Esophagus muscularis mucosa (tissue), 3 donors: ENCODE measurements at regions not wholly inside any gene's neighbourhood (a gene's known extent, or its start where the extent isn't known, plus 50 kb on each side); places are given as distances from the start of the nearest gene placed in this dataset.

Source experiments
- EP300 ChIP-seq: sonication (generic); formaldehyde crosslinking; IDR thresholded peaks from one replicate; pipeline ENCODE4 v1.6.1; 2017; ENCODE audit warnings: antibody characterized with exemption
- TF ChIP-seq, protein P1 (sequence below), 3 experiments: fragments of 200-600 bp in 2 of 3; fragments of 450-650 bp in 1 of 3; sonication (generic) in 2 of 3; IDR thresholded peaks; one replicate each; pipeline ENCODE4 v1.5.1; 2017 to 2019; ENCODE audit warnings: antibody characterized with exemption in 3 of 3, mild to moderate bottlenecking in 2 of 3, moderate library complexity in 1 of 3

DNA sequence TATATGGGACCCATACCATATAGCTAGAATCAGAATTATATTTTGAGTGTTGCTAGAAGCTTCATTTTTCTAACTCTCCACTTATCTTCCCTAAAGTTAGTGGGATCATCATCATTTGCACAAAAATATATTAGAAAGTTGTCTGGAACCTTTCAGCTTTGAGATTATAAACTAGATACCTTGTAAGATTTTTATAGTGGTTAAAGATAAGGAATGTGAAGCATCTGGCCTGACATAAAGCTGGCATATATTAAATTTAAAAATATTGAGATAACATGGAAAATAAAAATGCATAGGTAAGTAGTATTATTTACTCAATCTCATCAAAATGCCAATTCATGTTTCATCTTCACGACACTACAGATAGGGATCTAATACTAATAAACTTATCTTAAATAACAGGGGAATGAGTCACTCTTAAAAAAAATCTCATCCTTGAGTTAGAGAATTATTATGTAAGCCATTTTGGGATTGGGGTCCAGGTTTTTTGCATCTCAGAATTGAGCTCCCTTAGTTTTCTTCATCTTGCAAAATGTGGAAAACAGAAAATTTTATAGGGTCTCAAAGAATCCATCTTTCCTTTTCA is 318.5 kb downstream of the KCNC2 start:
- TF ChIP-seq, protein P1, sequence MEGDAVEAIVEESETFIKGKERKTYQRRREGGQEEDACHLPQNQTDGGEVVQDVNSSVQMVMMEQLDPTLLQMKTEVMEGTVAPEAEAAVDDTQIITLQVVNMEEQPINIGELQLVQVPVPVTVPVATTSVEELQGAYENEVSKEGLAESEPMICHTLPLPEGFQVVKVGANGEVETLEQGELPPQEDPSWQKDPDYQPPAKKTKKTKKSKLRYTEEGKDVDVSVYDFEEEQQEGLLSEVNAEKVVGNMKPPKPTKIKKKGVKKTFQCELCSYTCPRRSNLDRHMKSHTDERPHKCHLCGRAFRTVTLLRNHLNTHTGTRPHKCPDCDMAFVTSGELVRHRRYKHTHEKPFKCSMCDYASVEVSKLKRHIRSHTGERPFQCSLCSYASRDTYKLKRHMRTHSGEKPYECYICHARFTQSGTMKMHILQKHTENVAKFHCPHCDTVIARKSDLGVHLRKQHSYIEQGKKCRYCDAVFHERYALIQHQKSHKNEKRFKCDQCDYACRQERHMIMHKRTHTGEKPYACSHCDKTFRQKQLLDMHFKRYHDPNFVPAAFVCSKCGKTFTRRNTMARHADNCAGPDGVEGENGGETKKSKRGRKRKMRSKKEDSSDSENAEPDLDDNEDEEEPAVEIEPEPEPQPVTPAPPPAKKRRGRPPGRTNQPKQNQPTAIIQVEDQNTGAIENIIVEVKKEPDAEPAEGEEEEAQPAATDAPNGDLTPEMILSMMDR (IDR thresholded peaks at IDR 0.05) = no peak
- no peak for TF ChIP-seq EP300
